Karpas-422 (cell line): ENCODE measurements at regions not wholly inside any gene's neighbourhood (a gene's known extent, or its start where the extent isn't known, plus 50 kb on each side); places are given as distances from the start of the nearest gene placed in this dataset.

Experiments
- DNase-seq: peaks from one replicate; pipeline ENCODE4 v3.0.0-alpha.2; 2015
- H2AFZ ChIP-seq: fragments of 200-600 bp; sonication (generic); 2 replicates; pipeline ENCODE4 v1.6.1; 2014; ENCODE audit warnings: antibody characterized with exemption, low read length, mixed read lengths
- H3K27ac ChIP-seq: fragments of 200-600 bp; sonication (generic); 2 replicates; pipeline ENCODE4 v1.5.1; 2014; ENCODE audit warnings: mild to moderate bottlenecking, low read length, moderate library complexity
- H3K27me3 ChIP-seq: fragments of 200-600 bp; sonication (generic); 2 replicates; pipeline ENCODE4 v1.6.1; 2014; ENCODE audit warnings: low read length, mixed read lengths
- H3K36me3 ChIP-seq: fragments of 200-600 bp; sonication (generic); 2 replicates; pipeline ENCODE4 v1.6.1; 2014; ENCODE audit warnings: low read length, mixed read lengths; ENCODE audit not compliant: insufficient read depth
- H3K4me1 ChIP-seq: fragments of 200-600 bp; sonication (generic); 2 replicates; pipeline ENCODE4 v1.6.1; 2014; ENCODE audit warnings: mild to moderate bottlenecking, low read length, mixed read lengths
- H3K4me2 ChIP-seq: fragments of 200-600 bp; sonication (generic); 2 replicates; pipeline ENCODE4 v1.6.1; 2014; ENCODE audit warnings: low read length, low read depth, mild to moderate bottlenecking; ENCODE audit not compliant: poor library complexity, severe bottlenecking
- H3K4me3 ChIP-seq: fragments of 200-600 bp; sonication (generic); 2 replicates; pipeline ENCODE4 v1.5.1; 2014; ENCODE audit warnings: mild to moderate bottlenecking, antibody characterized with exemption, low read length, mixed read lengths
- H3K79me2 ChIP-seq: fragments of 200-600 bp; sonication (generic); 2 replicates; pipeline ENCODE4 v1.6.1; 2014; ENCODE audit warnings: mild to moderate bottlenecking, low read length, mixed read lengths
- H3K9ac ChIP-seq: fragments of 200-600 bp; sonication (generic); 2 replicates; pipeline ENCODE4 v1.6.0; 2014; ENCODE audit warnings: low read length
- H3K9me2 ChIP-seq: fragments of 200-600 bp; sonication (generic), shearing (Covaris generic); replicated peaks from 2 replicates; pipeline ENCODE4 v1.6.0; 2014; ENCODE audit warnings: mild to moderate bottlenecking, low read length, moderate library complexity; ENCODE audit not compliant: insufficient read depth
- H3K9me3 ChIP-seq: fragments of 300-700, 200-600 bp; sonication (generic); 2 replicates; pipeline ENCODE4 v1.6.1; 2014; ENCODE audit warnings: low read length, mixed read lengths
- H4K20me1 ChIP-seq: fragments of 200-600 bp; sonication (generic); 2 replicates; pipeline ENCODE4 v1.6.1; 2014; ENCODE audit warnings: mild to moderate bottlenecking, antibody characterized with exemption, low read length, low read depth; ENCODE audit not compliant: insufficient read depth

- no peaks in the 10 kb centered on the region for H3K36me3 ChIP-seq
- no peaks in the 10 kb centered on the region for H3K9me2 ChIP-seq
- H4K20me1 ChIP-seq: no peaks in the 10 kb centered on the region
- no peak overlapping the region for H3K9ac ChIP-seq
- no peaks in the 10 kb centered on the region for H3K9me3 ChIP-seq
- DNase-seq: no peak
- no peaks in the 10 kb centered on the region for H3K4me1 ChIP-seq
- no peaks in the 10 kb centered on the region for H3K79me2 ChIP-seq
- no peak overlapping the region for H3K27ac ChIP-seq
- H3K4me2 ChIP-seq: no peak overlapping the region
- H3K27me3 ChIP-seq: no peaks in the 10 kb centered on the region
- no peak overlapping the region for H3K4me3 ChIP-seq
- no peak overlapping the region for H2AFZ ChIP-seq
Observed at GRCh38 chr5:5014586-5015235, 125.4 kb upstream of the ADAMTS16 start.

- Histone ChIP-seq H3K4me2 (no peak overlapping the region), H3K4me3 (no peak overlapping the region), H3K27ac (no peak overlapping the region), H3K36me3 (no peaks in the 10 kb centered on the region), H3K27me3 (no peaks in the 10 kb centered on the region), H3K9ac (no peak overlapping the region), H2AFZ (no peak overlapping the region), H3K4me1 (no peaks in the 10 kb centered on the region), H4K20me1 (no peaks in the 10 kb centered on the region), H3K79me2 (no peaks in the 10 kb centered on the region), H3K9me2 (no peaks in the 10 kb centered on the region), H3K9me3 (no peaks in the 10 kb centered on the region)
- DNase-seq: no peak
Observed at GRCh38 chr5:5017827-5018577, 122.1 kb upstream of the ADAMTS16 start.

GRCh38 chr5:5018578-5018970 is 121.6 kb upstream of the ADAMTS16 start:
- Histone ChIP-seq H3K27ac (no peak overlapping the region), H3K9me2 (no peaks in the 10 kb centered on the region), H3K36me3 (no peaks in the 10 kb centered on the region), H3K4me1 (no peaks in the 10 kb centered on the region), H3K9me3 (no peaks in the 10 kb centered on the region), H3K9ac (no peak overlapping the region), H2AFZ (no peak overlapping the region), H3K4me3 (no peak overlapping the region), H3K4me2 (no peak overlapping the region), H3K27me3 (no peaks in the 10 kb centered on the region), H3K79me2 (no peaks in the 10 kb centered on the region), H4K20me1 (no peaks in the 10 kb centered on the region)
- no peak for DNase-seq

DNA sequence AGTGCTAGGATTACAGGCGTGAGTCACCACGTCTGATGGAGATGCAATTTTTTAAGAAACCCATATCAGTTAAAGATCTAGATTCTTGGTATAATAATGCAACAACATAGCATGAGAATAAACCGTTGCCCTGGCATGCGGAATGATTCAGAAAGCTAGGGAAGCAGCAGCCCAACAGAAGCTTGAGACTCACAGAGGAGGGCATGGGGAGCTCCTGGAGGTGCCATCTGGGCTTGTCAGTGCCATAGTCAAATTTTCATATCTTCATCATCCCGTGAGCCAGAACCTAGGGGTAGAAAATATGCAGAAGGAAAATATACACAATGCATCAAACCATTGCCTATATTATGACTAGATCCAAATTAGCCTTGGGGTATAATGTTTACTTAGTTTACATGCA is 118.7 kb upstream of the ADAMTS16 start:
- DNase-seq: no peak

DNA sequence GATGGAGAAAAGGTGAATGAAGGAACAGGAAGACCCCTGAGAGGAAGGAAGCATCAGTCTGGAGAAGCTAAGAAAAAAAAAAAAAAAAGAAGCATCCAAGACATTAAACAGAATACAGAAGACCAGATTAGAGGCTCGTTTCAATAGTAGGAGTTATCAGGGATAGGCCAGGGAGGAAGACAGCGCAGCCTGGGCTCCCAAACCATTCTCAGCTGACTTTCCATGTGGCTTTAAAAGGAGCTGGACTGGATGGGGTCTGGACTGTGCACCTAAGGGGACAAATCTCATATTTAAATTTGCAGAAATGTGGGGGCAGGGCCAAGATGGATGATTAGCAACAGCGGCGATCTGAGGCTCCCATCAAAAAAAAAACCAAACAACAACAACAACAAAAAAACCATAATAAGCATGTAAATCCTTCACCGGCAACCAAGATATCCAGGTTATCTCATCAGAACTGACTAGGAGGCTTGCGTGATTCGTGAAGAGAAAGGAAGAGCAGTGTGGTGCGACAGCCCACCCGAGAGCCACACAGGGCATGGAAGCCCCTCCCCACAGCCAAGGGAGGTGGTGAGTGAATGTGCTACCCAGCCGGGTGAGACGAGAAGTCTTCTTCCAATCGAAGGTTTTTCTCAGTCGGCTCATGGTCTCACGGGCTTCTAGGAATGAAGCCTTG is 114.9 kb upstream of the ADAMTS16 start:
- DNase-seq: no peak
- no peaks in the 10 kb centered on the region for H3K9me2 ChIP-seq
- H3K9me3 ChIP-seq: no peaks in the 10 kb centered on the region
- H3K27me3 ChIP-seq: no peaks in the 10 kb centered on the region
- no peak overlapping the region for H3K4me3 ChIP-seq
- H3K4me2 ChIP-seq: no peak overlapping the region
- no peak overlapping the region for H3K9ac ChIP-seq
- H4K20me1 ChIP-seq: no peaks in the 10 kb centered on the region
- H3K4me1 ChIP-seq: no peaks in the 10 kb centered on the region
- no peaks in the 10 kb centered on the region for H3K36me3 ChIP-seq
- H3K79me2 ChIP-seq: no peaks in the 10 kb centered on the region
- no peak overlapping the region for H2AFZ ChIP-seq
- no peak overlapping the region for H3K27ac ChIP-seq

More for the DNA sequence above, 118.7 kb upstream of the ADAMTS16 start:
- no peaks in the 10 kb centered on the region for H3K79me2 ChIP-seq
- H3K9ac ChIP-seq: no peak overlapping the region
- H3K9me2 ChIP-seq: no peaks in the 10 kb centered on the region
- H3K36me3 ChIP-seq: no peaks in the 10 kb centered on the region
- no peaks in the 10 kb centered on the region for H3K9me3 ChIP-seq
- H4K20me1 ChIP-seq: no peaks in the 10 kb centered on the region
- H3K27ac ChIP-seq: no peak overlapping the region
- no peak overlapping the region for H3K4me3 ChIP-seq
- no peaks in the 10 kb centered on the region for H3K4me1 ChIP-seq
- H3K4me2 ChIP-seq: no peak overlapping the region
- no peak overlapping the region for H2AFZ ChIP-seq
- H3K27me3 ChIP-seq: no peaks in the 10 kb centered on the region

- H4K20me1 ChIP-seq: no peaks in the 10 kb centered on the region
- no peaks in the 10 kb centered on the region for H3K4me1 ChIP-seq
- DNase-seq: no peak
- no peaks in the 10 kb centered on the region for H3K9me3 ChIP-seq
- no peak overlapping the region for H3K4me3 ChIP-seq
- no peaks in the 10 kb centered on the region for H3K9me2 ChIP-seq
- H2AFZ ChIP-seq: no peak overlapping the region
- H3K27me3 ChIP-seq: no peaks in the 10 kb centered on the region
- no peak overlapping the region for H3K9ac ChIP-seq
- no peak overlapping the region for H3K27ac ChIP-seq
- no peaks in the 10 kb centered on the region for H3K79me2 ChIP-seq
- no peaks in the 10 kb centered on the region for H3K36me3 ChIP-seq
- H3K4me2 ChIP-seq: no peak overlapping the region
Observed at GRCh38 chr5:5025774-5026408, 114.2 kb upstream of the ADAMTS16 start.

- DNase-seq: no peak
- Histone ChIP-seq H3K4me3 (no peak overlapping the region), H3K36me3 (no peaks in the 10 kb centered on the region), H2AFZ (no peak overlapping the region), H3K4me1 (no peaks in the 10 kb centered on the region), H3K27me3 (no peaks in the 10 kb centered on the region), H3K4me2 (no peak overlapping the region), H3K9me2 (no peaks in the 10 kb centered on the region), H3K79me2 (no peaks in the 10 kb centered on the region), H3K9me3 (no peaks in the 10 kb centered on the region), H4K20me1 (no peaks in the 10 kb centered on the region), H3K9ac (no peak overlapping the region), H3K27ac (no peak overlapping the region)
Observed at GRCh38 chr5:5026409-5026785, 113.7 kb upstream of the ADAMTS16 start.

DNA sequence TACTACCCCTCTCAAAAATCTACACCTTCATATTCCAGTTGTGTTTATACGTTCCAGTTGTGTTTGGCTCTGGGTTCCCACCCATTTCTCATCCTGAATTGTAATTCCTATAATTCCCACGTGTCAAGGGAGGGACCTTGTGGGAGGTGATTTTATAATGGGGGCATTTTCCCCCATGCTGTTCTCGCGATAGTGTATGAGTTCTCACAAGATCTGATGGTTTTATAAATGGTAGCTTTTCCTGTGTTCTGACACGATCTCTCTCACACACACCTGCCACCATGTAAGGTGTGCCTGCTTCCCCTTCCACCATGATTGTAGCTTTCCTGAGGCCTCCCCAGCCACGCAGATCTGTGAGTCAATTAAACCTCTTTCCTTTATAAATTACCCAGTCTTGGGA is 108.5 kb upstream of the ADAMTS16 start:
- no peak overlapping the region for H2AFZ ChIP-seq
- H3K4me1 ChIP-seq: no peaks in the 10 kb centered on the region
- no peak overlapping the region for H3K4me3 ChIP-seq
- H3K9me3 ChIP-seq: no peaks in the 10 kb centered on the region
- H3K27me3 ChIP-seq: no peaks in the 10 kb centered on the region
- no peaks in the 10 kb centered on the region for H3K79me2 ChIP-seq
- no peaks in the 10 kb centered on the region for H4K20me1 ChIP-seq
- no peak overlapping the region for H3K27ac ChIP-seq
- DNase-seq: no peak
- H3K4me2 ChIP-seq: no peak overlapping the region
- H3K9me2 ChIP-seq: no peaks in the 10 kb centered on the region
- H3K9ac ChIP-seq: no peak overlapping the region
- H3K36me3 ChIP-seq: no peaks in the 10 kb centered on the region
